GM12878 (cell line): ENCODE measurements at regions not wholly inside any gene's neighbourhood (a gene's known extent, or its start where the extent isn't known, plus 50 kb on each side); places are given as distances from the start of the nearest gene placed in this dataset.

Source experiments
- ATAC-seq: fragments of 200-7000 bp; cut with Tn5 transposase; 3 replicates; pipeline ENCODE4 v1.9.1; 2020; ENCODE audit warnings: mild to moderate bottlenecking, moderate library complexity
- BruUV-seq: library from RNA; stranded (reverse); fragments of 400-500 nt; replicated peaks from 2 replicates; lab custom pipeline; 2021; lab: Mats Ljungman, UMichigan
- CTCF ChIA-PET: fragments of 300-600 bp; sonication (Branson Sonifier 250); formaldehyde crosslinking; extraction: SDS; loops from one replicate; lab custom pipeline; 2021; ENCODE audit warnings: inconsistent platforms; lab: Yijun Ruan, JAX
- POLR2A ChIA-PET: fragments of 350-600 bp; formaldehyde crosslinking; extraction: SDS; loops from one replicate; lab custom pipeline; 2021; ENCODE audit warnings: inconsistent platforms; lab: Charles Lee
- RAD21 ChIA-PET: fragments of 300-600 bp; sonication (Branson Sonifier 250); formaldehyde crosslinking; loops from one replicate; lab custom pipeline; 2023; ENCODE audit warnings: antibody characterized with exemption; ENCODE audit not compliant: unreplicated experiment; lab: Charles Lee
- SMC1A ChIA-PET: fragments of 300-600 bp; sonication (Branson Sonifier 250); formaldehyde crosslinking; loops from one replicate; lab custom pipeline; 2023; ENCODE audit not compliant: unreplicated experiment, uncharacterized antibody; lab: Charles Lee
- DNase-seq: peaks from one replicate; pipeline ENCODE4 v3.0.0-alpha.2; 2011; ENCODE audit warnings: low read depth, low spot score
- FAIRE-seq: peaks from 3 replicates; lab custom pipeline; 2011; peaks lifted over from hg19 to GRCh38; lab: Jason Lieb, UNC
- H2AFZ ChIP-seq: 2 replicates; pipeline ENCODE4 v1.6.0; 2011; ENCODE audit warnings: low read depth, low read length, control low read depth; ENCODE audit not compliant: control insufficient read depth
- H3K27ac ChIP-seq: 2 replicates; pipeline ENCODE4 v1.5.1; 2011; ENCODE audit warnings: control low read depth; ENCODE audit not compliant: control insufficient read depth, insufficient read depth
- H3K27me3 ChIP-seq, 2 experiments: replicated peaks in 1 of 2; 2 replicates each; pipeline versions ENCODE4 v1.6.0 to v1.6.1; 2011; ENCODE audit warnings: low read length in 1 of 2; ENCODE audit not compliant: control insufficient read depth in 2 of 2, insufficient read depth in 2 of 2
- H3K36me3 ChIP-seq, 2 experiments: 2 replicates each; pipeline ENCODE4 v1.5.1; 2011; ENCODE audit warnings: low read length in 1 of 2; ENCODE audit not compliant: control insufficient read depth in 2 of 2, insufficient read depth in 2 of 2
- H3K4me1 ChIP-seq: 2 replicates; pipeline ENCODE4 v1.6.1; 2011; ENCODE audit warnings: mild to moderate bottlenecking, low read length, moderate library complexity, mixed read lengths; ENCODE audit not compliant: control insufficient read depth, insufficient read depth
- H3K4me2 ChIP-seq: 2 replicates; pipeline ENCODE4 v1.6.0; 2011; ENCODE audit warnings: control low read depth; ENCODE audit not compliant: control insufficient read depth, insufficient read depth
- H3K4me3 ChIP-seq: fragments of 200-600 bp; sonication (generic); 2 replicates; pipeline ENCODE4 v1.5.1; 2016
- H3K79me2 ChIP-seq: 2 replicates; pipeline ENCODE4 v1.6.0; 2011; ENCODE audit warnings: low read length; ENCODE audit not compliant: control insufficient read depth, insufficient read depth
- H3K9ac ChIP-seq: 2 replicates; pipeline ENCODE4 v1.8.0; 2011; ENCODE audit warnings: low read length, control low read depth, mixed read lengths; ENCODE audit not compliant: control insufficient read depth, insufficient read depth
- H3K9me3 ChIP-seq: replicated peaks from 3 replicates; pipeline ENCODE4 v1.5.1; 2011; ENCODE audit warnings: mild to moderate bottlenecking, low read length; ENCODE audit not compliant: control insufficient read depth, insufficient read depth
- H4K20me1 ChIP-seq: 2 replicates; pipeline ENCODE4 v1.6.0; 2011; ENCODE audit not compliant: control insufficient read depth, insufficient read depth
- BACH1 ChIP-seq: fragments of 450-650 bp; IDR thresholded peaks from 2 replicates; pipeline ENCODE4 v1.6.1; 2017; ENCODE audit warnings: mild to moderate bottlenecking, borderline replicate concordance
- CHD1 ChIP-seq: IDR thresholded peaks from 2 replicates; pipeline ENCODE4 v1.6.1; 2012; ENCODE audit warnings: low read depth, low read length, improper control_type of control experiment
- EP300 ChIP-seq, 2 experiments: fragments of 150-350 bp in 1 of 2; IDR thresholded peaks; 2 replicates each; pipeline ENCODE4 v1.6.1; 2011 to 2012; ENCODE audit warnings: low read depth in 2 of 2, low read length in 2 of 2, borderline replicate concordance in 1 of 2, improper control_type of control experiment in 1 of 2, inconsistent platforms in 1 of 2; ENCODE audit not compliant: control insufficient read depth in 1 of 2
- FOS ChIP-seq: IDR thresholded peaks from 3 replicates; pipeline ENCODE4 v1.6.1; 2011; ENCODE audit warnings: borderline replicate concordance; ENCODE audit not compliant: insufficient read length; ENCODE audit errors: extremely low read depth
- FOXM1 ChIP-seq: IDR thresholded peaks from 2 replicates; pipeline ENCODE4 v1.6.1; 2012; ENCODE audit warnings: low read depth, mild to moderate bottlenecking, inconsistent platforms, low read length, moderate library complexity
- HDAC6 ChIP-seq: fragments of 200-600 bp; sonication (generic); IDR thresholded peaks from one replicate; pipeline ENCODE4 v1.8.0; 2017; ENCODE audit warnings: antibody characterized with exemption; ENCODE audit not compliant: unreplicated experiment
- MYB ChIP-seq: fragments of 150-350 bp; IDR thresholded peaks from 2 replicates; pipeline ENCODE4 v1.6.1; 2014; ENCODE audit warnings: mild to moderate bottlenecking, low read depth, low read length, borderline replicate concordance
- NFYB ChIP-seq: IDR thresholded peaks from 2 replicates; pipeline ENCODE4 v1.6.1; 2011; ENCODE audit warnings: low read depth, mild to moderate bottlenecking, low read length, improper control_type of control experiment, moderate library complexity; ENCODE audit not compliant: insufficient read depth
- PML ChIP-seq: IDR thresholded peaks from 2 replicates; pipeline ENCODE4 v1.6.1; 2012; ENCODE audit warnings: low read length, inconsistent platforms
- POLR2AphosphoS2 ChIP-seq: IDR thresholded peaks from 2 replicates; pipeline ENCODE4 v1.6.1; 2011; ENCODE audit warnings: low read depth, mild to moderate bottlenecking, low read length, improper control_type of control experiment, moderate library complexity
- SUZ12 ChIP-seq: fragments of 200-600 bp; sonication (generic); IDR thresholded peaks from one replicate; pipeline ENCODE4 v1.6.1; 2018; ENCODE audit warnings: antibody characterized with exemption, mild to moderate bottlenecking; ENCODE audit not compliant: unreplicated experiment
- TCF7 ChIP-seq: IDR thresholded peaks from 2 replicates; pipeline ENCODE4 v1.6.1; 2014; ENCODE audit warnings: antibody characterized with exemption, borderline replicate concordance
- ZNF217 ChIP-seq: fragments of 450-650 bp; IDR thresholded peaks from 2 replicates; pipeline ENCODE4 v1.6.1; 2017; ENCODE audit warnings: antibody characterized with exemption, mild to moderate bottlenecking
- WGBS: methylation state at CpG from one replicate; pipeline ENCODE4 v1.1.6; 2016; ENCODE audit warnings: low lambda C conversion rate; ENCODE audit not compliant: insufficient replicate concordance, insufficient coverage; ENCODE audit errors: missing lambda C conversion rate; 5-methylcytosine and 5-hydroxymethylcytosine counted together
- in situ Hi-C: fragments of 300-500 bp; cut with MboI; formaldehyde crosslinking; loops from 9 replicates; pipeline ENCODE4 v1.14.3; 2018; ENCODE audit warnings: mixed read lengths
- intact Hi-C: fragments of 100-400 bp; cut with micrococcal nuclease; formaldehyde crosslinking; loops from one replicate; pipeline ENCODE4 v1.14.2; 2022; ENCODE audit not compliant: unreplicated experiment
- TF ChIP-seq, protein P1 (sequence below): fragments of 450-650 bp; IDR thresholded peaks from 2 replicates; pipeline ENCODE4 v1.6.1; 2017; ENCODE audit warnings: mild to moderate bottlenecking
- TF ChIP-seq, protein P2 (sequence below): fragments of 450-650 bp; IDR thresholded peaks from 2 replicates; pipeline ENCODE4 v1.6.1; 2016; ENCODE audit warnings: mild to moderate bottlenecking, moderate library complexity, borderline replicate concordance
- TF ChIP-seq, protein P3 (sequence below): fragments of 450-650 bp; IDR thresholded peaks from 2 replicates; pipeline ENCODE4 v1.6.1; 2016; ENCODE audit warnings: mild to moderate bottlenecking

- no peak for TF ChIP-seq EP300 (IDR thresholded peaks at IDR 0.05; ENCODE audit: borderline replicate concordance in 1 of 2, control insufficient read depth in 1 of 2, low read depth in 2 of 2, low read length in 2 of 2)
- TF ChIP-seq, protein P1, sequence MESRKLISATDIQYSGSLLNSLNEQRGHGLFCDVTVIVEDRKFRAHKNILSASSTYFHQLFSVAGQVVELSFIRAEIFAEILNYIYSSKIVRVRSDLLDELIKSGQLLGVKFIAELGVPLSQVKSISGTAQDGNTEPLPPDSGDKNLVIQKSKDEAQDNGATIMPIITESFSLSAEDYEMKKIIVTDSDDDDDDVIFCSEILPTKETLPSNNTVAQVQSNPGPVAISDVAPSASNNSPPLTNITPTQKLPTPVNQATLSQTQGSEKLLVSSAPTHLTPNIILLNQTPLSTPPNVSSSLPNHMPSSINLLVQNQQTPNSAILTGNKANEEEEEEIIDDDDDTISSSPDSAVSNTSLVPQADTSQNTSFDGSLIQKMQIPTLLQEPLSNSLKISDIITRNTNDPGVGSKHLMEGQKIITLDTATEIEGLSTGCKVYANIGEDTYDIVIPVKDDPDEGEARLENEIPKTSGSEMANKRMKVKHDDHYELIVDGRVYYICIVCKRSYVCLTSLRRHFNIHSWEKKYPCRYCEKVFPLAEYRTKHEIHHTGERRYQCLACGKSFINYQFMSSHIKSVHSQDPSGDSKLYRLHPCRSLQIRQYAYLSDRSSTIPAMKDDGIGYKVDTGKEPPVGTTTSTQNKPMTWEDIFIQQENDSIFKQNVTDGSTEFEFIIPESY = no peak
- TF ChIP-seq, all 136 proteins: peak for 0
Observed at GRCh38 chr5:120326651-120327050, 137.4 kb upstream of the PRR16 start (continued).

DNA sequence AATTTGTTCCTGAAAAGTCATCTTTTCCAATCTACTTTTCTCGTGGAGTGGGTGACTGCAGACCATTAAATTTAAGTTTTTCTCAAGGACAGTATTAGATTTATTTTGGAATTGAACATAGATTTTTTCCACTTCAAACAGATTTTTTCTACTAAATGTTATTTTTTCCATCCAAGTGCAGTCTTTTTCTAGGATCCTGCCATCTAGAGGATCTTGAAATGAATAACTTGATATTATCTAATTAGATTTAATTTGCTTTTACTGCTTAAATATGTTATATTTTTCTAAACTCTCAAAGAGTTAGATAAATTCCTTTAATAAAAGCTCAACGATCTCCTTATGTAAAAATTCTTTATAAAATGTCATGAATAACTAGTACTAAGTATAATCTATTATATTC, 136.9 kb upstream of the PRR16 start:
- no peaks in the 10 kb centered on the region for H4K20me1 ChIP-seq
- H3K36me3 ChIP-seq = no peaks in the 10 kb centered on the region
- ChIA-PET CTCF (interaction anchor here (1.6 kb wide), 1 partner anchor 11 kb away, joined by 3 read pairs; no protein-coding TSS in a partner anchor), RAD21 (no interaction called here), SMC1A (no interaction called here), POLR2A (no interaction called here)
- intact Hi-C loops = no loop called here
- ATAC-seq = no peak
- H3K9me3 ChIP-seq = no peaks in the 10 kb centered on the region
- no peak for DNase-seq
- no peak overlapping the region for H3K4me2 ChIP-seq
- no peak overlapping the region for H3K4me3 ChIP-seq
- in situ Hi-C loops = no loop called here
- WGBS = 2% methylated on average over 2 of the region's 2 CpGs
- H2AFZ ChIP-seq = no peak overlapping the region
- no peaks in the 10 kb centered on the region for H3K79me2 ChIP-seq
- no peak overlapping the region for H3K9ac ChIP-seq
- no peaks in the 10 kb centered on the region for H3K4me1 ChIP-seq
- no TSS peak for BruUV-seq
- no peaks in the 10 kb centered on the region for H3K27me3 ChIP-seq
- FAIRE-seq = no peak
- H3K27ac ChIP-seq = no peak overlapping the region
- TF ChIP-seq FOXM1 (no peak), NFYB (no peak), CHD1 (no peak), TCF7 (no peak), MYB (no peak), ZNF217 (no peak), BACH1 (no peak), FOS (no peak), PML (no peak), HDAC6 (no peak), EP300 (IDR thresholded peaks at IDR 0.05; ENCODE audit: borderline replicate concordance in 1 of 2, control insufficient read depth in 1 of 2, low read depth in 2 of 2, low read length in 2 of 2) (no peak), POLR2AphosphoS2 (no peak), SUZ12 (no peak)
- TF ChIP-seq, protein P2, sequence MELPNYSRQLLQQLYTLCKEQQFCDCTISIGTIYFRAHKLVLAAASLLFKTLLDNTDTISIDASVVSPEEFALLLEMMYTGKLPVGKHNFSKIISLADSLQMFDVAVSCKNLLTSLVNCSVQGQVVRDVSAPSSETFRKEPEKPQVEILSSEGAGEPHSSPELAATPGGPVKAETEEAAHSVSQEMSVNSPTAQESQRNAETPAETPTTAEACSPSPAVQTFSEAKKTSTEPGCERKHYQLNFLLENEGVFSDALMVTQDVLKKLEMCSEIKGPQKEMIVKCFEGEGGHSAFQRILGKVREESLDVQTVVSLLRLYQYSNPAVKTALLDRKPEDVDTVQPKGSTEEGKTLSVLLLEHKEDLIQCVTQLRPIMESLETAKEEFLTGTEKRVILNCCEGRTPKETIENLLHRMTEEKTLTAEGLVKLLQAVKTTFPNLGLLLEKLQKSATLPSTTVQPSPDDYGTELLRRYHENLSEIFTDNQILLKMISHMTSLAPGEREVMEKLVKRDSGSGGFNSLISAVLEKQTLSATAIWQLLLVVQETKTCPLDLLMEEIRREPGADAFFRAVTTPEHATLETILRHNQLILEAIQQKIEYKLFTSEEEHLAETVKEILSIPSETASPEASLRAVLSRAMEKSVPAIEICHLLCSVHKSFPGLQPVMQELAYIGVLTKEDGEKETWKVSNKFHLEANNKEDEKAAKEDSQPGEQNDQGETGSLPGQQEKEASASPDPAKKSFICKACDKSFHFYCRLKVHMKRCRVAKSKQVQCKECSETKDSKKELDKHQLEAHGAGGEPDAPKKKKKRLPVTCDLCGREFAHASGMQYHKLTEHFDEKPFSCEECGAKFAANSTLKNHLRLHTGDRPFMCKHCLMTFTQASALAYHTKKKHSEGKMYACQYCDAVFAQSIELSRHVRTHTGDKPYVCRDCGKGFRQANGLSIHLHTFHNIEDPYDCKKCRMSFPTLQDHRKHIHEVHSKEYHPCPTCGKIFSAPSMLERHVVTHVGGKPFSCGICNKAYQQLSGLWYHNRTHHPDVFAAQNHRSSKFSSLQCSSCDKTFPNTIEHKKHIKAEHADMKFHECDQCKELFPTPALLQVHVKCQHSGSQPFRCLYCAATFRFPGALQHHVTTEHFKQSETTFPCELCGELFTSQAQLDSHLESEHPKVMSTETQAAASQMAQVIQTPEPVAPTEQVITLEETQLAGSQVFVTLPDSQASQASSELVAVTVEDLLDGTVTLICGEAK = no peak
- TF ChIP-seq, protein P3, sequence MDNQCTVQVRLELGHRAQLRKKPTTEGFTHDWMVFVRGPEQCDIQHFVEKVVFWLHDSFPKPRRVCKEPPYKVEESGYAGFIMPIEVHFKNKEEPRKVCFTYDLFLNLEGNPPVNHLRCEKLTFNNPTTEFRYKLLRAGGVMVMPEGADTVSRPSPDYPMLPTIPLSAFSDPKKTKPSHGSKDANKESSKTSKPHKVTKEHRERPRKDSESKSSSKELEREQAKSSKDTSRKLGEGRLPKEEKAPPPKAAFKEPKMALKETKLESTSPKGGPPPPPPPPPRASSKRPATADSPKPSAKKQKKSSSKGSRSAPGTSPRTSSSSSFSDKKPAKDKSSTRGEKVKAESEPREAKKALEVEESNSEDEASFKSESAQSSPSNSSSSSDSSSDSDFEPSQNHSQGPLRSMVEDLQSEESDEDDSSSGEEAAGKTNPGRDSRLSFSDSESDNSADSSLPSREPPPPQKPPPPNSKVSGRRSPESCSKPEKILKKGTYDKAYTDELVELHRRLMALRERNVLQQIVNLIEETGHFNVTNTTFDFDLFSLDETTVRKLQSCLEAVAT = no peak
